K562 (cell line): ENCODE measurements at regions not wholly inside any gene's neighbourhood (a gene's known extent, or its start where the extent isn't known, plus 50 kb on each side); places are given as distances from the start of the nearest gene placed in this dataset.

Experiments
- ATF2 ChIP-seq: sonication (generic); formaldehyde crosslinking; IDR thresholded peaks from 2 replicates; pipeline ENCODE4 v1.8.1; 2022; ENCODE audit warnings: missing genetic modification reagents
- CEBPZ ChIP-seq: fragments of 150-350 bp; IDR thresholded peaks from 2 replicates; pipeline ENCODE4 v1.6.1; 2014; ENCODE audit warnings: low read depth, mild to moderate bottlenecking, low read length, borderline replicate concordance
- GATA2 ChIP-seq: sonication (generic); formaldehyde crosslinking; IDR thresholded peaks from 2 replicates; pipeline ENCODE4 v1.4.0; 2020; ENCODE audit warnings: mild to moderate bottlenecking, missing genetic modification reagents
- NCOA2 ChIP-seq, 2 experiments: fragments of 450-650 bp; IDR thresholded peaks; 2 replicates each; pipeline ENCODE4 v1.6.1; 2018; ENCODE audit warnings: mild to moderate bottlenecking in 2 of 2, moderate library complexity in 1 of 2; ENCODE audit not compliant: partially characterized antibody in 2 of 2
- NEUROD1 ChIP-seq: fragments of 150-350 bp; IDR thresholded peaks from 2 replicates; pipeline ENCODE4 v1.6.1; 2014; ENCODE audit warnings: borderline replicate concordance, low read length, low read depth; ENCODE audit not compliant: partially characterized antibody
- SFPQ ChIP-seq: fragments of 200-400 bp; formaldehyde crosslinking; IDR thresholded peaks from 2 replicates; pipeline ENCODE4 v1.6.1; 2017; ENCODE audit warnings: mild to moderate bottlenecking, low read depth, low read length, moderate library complexity
- THAP7 ChIP-seq: fragments of 250-450 bp; sonication (Bioruptor Pico); IDR thresholded peaks from 2 replicates; pipeline ENCODE4 v1.5.0; 2021
- ZNF133 ChIP-seq: fragments of 250-450 bp; sonication (Bioruptor Pico); IDR thresholded peaks from 2 replicates; pipeline ENCODE4 v1.4.0; 2020; ENCODE audit warnings: mild to moderate bottlenecking

GRCh38 chr6:135693811-135694370 lies 157.6 kb upstream of the PDE7B start (continued):
- TF ChIP-seq SFPQ (no peak), THAP7 (no peak), CEBPZ (no peak), NEUROD1 (no peak), NCOA2 (IDR thresholded peaks at IDR 0.05; ENCODE audit: partially characterized antibody in 2 of 2) (no peak), ATF2 (no peak), ZNF133 (CRISPR knock-in tag) (no peak), GATA2 (CRISPR knock-in tag) (no peak)
